GM19238 (cell line): ENCODE measurements at regions not wholly inside any gene's neighbourhood (a gene's known extent, or its start where the extent isn't known, plus 50 kb on each side); places are given as distances from the start of the nearest gene placed in this dataset.

ENCODE experiments used
- DNase-seq: peaks from one replicate; pipeline ENCODE4 v3.0.0; 2011; ENCODE audit warnings: low spot score; ENCODE audit not compliant: insufficient read length

- DNase-seq, result no peak
Observed at GRCh38 chr2:235300368-235301201, 193.3 kb upstream of the AGAP1 start.

DNA sequence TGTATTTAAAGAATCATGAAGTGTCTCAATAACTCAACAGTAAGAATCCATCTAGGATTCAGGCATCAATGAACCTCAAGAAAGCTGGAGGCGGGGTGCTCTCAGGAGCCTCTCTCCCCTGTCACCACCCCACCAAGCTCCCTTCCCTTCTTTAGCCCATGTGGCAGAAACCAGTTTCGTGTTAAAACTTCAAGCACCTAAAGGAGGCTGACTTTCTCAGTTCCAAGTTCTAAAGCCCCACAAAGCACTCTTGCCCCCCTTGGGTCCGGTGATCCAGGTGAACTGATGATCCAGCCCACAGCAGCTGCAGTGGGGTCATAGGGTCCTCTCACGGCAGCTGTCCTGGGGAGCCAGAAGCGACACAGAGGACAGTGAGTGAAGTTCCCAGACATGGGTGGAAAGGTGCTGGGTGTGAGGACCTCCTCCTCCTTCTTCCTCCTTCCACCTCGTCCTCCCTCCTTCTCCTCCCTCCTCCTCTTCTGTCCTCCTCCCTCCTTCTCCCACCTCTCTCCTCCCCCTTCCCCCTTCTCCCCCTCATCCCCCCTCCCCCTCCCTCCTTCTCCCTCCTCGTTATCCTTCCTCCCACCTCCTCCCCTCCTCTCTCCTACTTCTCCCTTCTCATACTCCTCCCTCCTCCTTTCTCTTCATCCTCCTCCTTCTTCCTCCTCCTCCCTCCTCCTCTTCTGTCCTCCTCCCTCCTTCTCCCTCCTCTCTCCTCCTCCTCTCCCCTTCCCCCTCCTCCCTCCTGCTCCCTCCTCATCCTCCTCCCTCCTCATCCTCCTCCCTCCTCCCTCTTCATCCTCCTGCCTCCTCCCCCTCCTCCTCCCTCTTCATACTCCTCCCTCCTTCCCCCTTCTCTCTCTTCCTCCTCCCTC, 192.4 kb upstream of the AGAP1 start:
- DNase-seq, result no peak

GRCh38 chr2:235302263-235302662, 191.6 kb upstream of the AGAP1 start:
- no peak for DNase-seq

DNA sequence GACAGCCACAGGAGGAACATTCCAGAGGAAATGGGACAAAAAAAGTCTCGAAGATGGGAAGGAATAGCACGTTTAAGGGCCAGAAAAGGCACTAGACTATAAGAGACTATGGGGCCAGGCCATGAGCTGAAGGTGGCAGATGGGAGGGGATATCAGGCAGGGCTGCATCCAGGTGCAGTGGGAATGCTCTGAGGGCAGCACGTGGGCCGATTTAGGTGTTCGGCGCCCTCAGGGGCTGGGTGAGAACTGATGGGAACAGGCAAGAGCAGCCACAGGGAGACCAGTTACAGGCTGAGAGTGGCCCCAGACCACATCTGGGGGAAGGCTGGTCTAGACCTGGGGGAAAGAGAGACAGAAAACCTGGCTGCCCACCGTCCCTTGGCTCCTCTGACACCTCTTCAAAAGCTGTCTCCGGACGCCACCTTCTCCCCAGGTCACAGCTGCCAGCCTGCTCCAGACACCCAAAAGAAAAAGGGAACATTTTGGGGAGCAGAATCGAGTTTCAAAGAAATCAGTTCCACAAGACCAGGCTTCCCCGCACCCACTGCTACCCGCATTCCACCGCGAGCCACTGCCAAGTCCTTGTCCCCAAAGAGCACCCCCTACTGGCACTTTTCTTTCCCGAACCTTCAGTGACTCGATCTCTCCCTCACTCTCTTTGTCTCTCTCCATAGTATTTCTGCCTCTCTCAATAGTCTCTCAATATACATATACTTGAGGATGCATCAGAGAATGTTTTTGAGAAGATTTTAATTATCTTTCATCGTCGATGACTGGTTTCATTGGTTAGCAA, 190.1 kb upstream of the AGAP1 start:
- no peak for DNase-seq

GRCh38 chr2:235305678-235306077, 188.2 kb upstream of the AGAP1 start:
- no peak for DNase-seq

DNA sequence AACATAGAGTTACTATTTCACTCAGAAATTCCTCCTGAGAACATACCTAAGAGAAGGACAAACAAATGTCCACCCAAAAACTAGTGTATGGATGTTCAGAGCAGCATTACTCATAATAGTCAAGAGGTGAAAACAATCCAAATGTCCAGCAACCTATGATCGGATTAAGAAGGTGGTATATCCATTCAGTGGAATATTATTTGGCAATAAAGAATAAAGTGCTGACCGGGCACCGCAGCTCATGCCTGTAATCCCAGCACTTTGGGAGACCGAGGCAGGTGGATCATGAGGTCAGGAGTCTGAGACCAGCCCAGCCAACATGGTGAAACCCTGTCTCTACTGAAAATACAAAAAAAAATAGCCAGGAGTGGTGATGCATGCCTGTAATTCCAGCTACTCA, 182.8 kb upstream of the AGAP1 start:
- DNase-seq, result no peak

DNA sequence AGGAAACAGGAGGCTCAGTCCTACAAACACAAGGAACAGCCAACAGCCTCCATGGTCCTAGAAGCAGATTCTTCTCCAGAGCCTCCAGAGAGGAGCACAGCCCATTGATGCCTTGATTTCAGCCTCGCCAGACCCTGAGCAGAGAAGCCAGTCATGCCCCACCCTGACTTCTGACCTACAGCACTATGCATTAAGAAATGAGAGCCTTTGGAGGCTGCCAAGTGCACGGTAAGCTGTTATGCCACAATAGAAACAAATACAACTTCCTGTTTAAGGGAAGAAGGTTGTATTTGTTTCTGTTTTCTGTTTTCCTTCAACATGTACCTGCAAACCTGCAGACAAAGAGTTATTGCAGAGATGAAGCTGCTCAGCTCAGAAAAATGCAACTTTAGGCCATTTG, 181.3 kb upstream of the AGAP1 start:
- no peak for DNase-seq

DNA sequence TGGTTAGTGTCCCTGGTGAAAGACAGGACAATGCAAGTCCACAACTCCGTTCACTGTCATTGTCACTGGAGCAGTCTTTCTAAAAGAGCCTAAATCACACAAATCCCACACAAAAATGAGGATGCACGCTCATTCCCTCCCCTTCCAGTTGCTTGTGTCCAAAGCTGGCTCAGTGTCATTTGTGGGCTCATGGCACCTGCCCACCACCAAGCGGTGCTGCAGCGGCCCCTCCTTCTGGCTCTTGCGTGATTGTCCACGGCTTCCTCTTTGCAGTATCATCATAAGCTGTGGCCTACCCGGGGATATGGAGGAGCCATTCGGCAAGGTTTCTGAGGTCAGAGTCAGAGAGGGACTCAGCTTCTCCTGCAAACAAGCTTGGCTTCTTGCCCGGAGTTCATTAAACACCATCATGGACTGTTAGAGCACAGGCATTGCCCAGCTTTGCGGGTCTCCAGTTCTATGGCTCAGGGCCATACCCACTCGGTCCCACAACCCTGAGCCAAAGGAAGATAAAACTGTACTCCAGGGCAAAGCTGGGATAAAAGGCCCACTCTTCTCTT, 179.4 kb upstream of the AGAP1 start:
- DNase-seq, result no peak

DNA sequence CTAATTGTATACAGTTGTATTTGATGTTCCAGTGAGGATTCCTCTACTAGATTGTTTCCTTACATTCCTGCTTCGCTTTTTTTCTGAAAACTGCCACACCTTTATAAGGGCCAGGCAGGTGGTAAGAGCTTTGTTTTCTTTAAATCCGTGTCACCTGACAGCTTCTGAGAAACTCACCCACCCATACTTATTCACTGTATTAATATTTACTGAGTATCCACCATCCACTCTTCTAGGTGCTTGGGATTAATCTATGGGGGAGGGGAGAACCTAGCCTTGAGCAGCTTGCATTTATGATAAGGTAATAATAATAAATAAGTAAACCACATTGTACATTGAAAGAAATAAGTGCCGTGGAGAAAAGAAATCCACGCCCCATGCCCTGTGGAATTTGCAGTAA, 174.7 kb upstream of the AGAP1 start:
- no peak for DNase-seq

DNA sequence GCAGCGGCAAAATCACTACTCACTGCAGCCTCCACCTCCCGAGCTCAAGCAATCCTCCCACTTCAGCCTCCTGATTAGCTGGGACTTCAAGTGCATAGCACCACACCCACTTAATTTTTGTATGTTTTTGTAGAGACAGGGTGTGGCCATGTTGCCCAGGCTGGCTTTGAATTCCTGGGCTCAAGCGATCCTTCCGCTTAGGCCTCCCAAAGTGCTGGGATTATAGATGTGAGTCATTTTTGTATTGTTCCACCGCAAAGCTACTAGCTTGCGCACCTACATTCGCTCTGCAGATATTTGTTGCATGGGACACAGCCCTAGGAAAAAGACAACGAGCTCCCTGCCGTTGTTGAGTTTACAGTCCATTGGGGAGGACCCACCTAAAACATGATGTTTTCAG, 173.5 kb upstream of the AGAP1 start:
- no peak for DNase-seq

GRCh38 chr2:235324324-235324723, 169.5 kb upstream of the AGAP1 start:
- no peak for DNase-seq

GRCh38 chr2:235325151-235325550, 168.7 kb upstream of the AGAP1 start:
- DNase-seq, result no peak

GRCh38 chr2:235328991-235329390, 164.9 kb upstream of the AGAP1 start:
- DNase-seq, result no peak

- DNase-seq, result no peak
Observed at GRCh38 chr2:235330775-235331451, 162.9 kb upstream of the AGAP1 start.

GRCh38 chr2:235332240-235332890, 161.5 kb upstream of the AGAP1 start:
- no peak for DNase-seq

GRCh38 chr2:235333076-235333475, 160.8 kb upstream of the AGAP1 start:
- no peak for DNase-seq

DNA sequence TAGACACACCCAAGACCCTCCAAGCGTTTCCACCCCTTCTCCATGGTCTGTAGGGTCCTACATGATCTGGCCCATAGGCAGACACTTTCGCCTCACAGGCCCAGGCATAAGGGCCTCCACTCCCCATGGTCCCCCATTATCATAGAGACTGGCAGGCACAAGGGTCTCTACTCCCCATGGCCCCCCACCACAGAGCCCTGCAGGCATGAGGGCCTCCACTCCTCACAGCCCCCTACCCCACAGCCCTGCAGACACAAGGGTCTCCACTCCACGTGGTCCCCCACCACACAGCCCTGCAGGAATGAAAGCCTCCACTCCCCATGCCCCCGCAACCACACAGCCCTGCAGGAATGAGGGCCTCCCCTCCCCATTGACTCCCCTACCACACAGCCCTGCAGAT, 159.7 kb upstream of the AGAP1 start:
- no peak for DNase-seq

DNA sequence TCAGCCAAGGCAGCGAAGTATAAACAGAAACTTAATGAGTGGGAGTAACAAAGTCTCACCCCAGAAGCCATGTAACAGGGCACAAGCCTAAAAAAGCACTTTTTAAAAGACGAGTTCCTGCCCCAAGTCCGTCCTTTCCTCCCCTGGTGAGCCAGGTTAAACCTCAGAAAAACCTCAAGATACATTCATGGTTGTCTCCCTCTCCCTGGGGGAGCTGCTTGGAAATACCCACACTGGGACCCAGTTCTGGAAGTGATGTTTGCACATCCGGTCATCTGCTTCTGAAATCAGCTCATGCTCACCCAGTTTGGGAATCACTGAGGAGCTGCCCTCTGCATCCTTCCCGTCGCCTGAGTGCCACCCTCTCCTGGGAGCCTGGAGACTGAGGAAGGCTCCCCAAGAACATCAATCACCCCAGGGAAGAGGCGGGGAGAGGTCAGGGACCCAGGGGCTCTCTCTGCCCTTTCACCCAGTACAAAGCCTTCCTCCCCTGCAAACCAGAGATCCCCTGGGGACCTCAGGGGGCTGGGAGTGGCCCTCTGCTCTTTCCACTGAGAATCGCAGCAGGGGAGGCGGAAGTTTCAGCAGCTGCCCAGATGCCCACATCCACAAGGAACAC, 150.6 kb upstream of the AGAP1 start:
- DNase-seq, result no peak

DNA sequence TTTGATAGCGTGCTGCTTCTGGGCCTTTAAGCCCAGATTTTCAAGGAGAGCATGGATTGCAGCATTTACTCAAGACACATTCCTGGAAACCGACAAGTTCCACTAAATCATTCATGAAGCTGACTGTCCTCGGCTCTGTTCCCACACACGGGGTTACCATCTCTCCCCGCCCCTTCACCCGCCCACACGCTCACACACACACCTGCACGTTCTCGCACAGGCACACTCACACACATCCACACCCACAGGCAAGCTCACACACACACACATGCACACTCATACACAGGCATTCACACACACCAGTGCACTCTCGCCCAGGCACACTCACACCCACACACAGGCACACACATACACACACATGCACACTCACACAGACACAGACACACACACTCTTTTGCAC, 150.0 kb upstream of the AGAP1 start:
- DNase-seq, result no peak

DNA sequence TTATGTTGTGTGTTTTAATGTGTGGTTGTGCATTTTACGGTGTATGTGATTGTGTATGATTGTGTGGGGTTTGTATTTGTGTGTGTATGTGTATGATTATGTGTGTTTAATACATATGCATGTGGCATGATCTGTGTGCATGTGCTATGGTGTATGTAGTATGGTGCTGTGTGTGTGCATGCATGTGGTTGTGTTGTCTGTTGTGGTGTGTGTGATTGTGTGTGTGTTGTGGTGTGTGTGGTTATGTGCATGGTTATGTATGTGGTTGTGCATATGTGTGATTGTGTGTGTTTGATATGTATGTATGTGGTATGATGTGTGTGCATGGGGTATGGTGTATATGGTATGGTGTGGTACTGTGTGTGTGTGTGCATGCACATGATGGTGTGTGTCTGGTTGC, 148.1 kb upstream of the AGAP1 start:
- no peak for DNase-seq
